ENCODE measurements at regions not wholly inside any gene's neighbourhood (a gene's known extent, or its start where the extent isn't known, plus 50 kb on each side); places are given as distances from the start of the nearest gene placed in this dataset.

GRCh38 chr5:154610321-154611154 lies 132.5 kb upstream of the HAND1 start:
- Histone ChIP-seq H3K79me2 (replicated peaks; ENCODE audit: insufficient read depth) (no peaks in the 10 kb centered on the region), H3F3A (replicated peaks; ENCODE audit: low read depth) (peaks cover 7% of the 10 kb centered on the region; the same call in 1 of the 2 replicates), H3K4me2 (peak overlapping the region; percentile 96), H3K4me1 (ENCODE audit: insufficient read depth) (peaks cover 24% of the 10 kb centered on the region), H3K27me3 (ENCODE audit: insufficient read depth) (peaks cover 71% of the 10 kb centered on the region), H4K20me1 (replicated peaks; ENCODE audit: insufficient read depth) (peaks cover 3% of the 10 kb centered on the region; the same call in 1 of the 2 replicates), H2AFZ (peak overlapping the region; percentile 99), H3K4me3 (peak overlapping the region; percentile 80), H3K27ac (ENCODE audit: low read depth) (no peak overlapping the region), H3K36me3 (ENCODE audit: insufficient read depth) (no peaks in the 10 kb centered on the region), H3K9me2 (ENCODE audit: insufficient read depth) (no peaks in the 10 kb centered on the region)
- H3K27ac Mint-ChIP-seq, result no peak overlapping the region
- H3K27me3 Mint-ChIP-seq (ENCODE audit: insufficient read depth, low read depth, poor library complexity), result peaks cover 53% of the 10 kb centered on the region
- H3K4me1 Mint-ChIP-seq, result peaks cover 17% of the 10 kb centered on the region
- DNase-seq (ENCODE audit: low spot score) (peak; percentile 97), ATAC-seq (peak; percentile 88)
- TF ChIP-seq POLR2AphosphoS5 (IDR thresholded peaks at IDR 0.05; ENCODE audit: low read depth) (no peak), JUNB (IDR thresholded peaks at IDR 0.05; ENCODE audit: unreplicated experiment) (no peak), STAT1 (IDR thresholded peaks at IDR 0.05; ENCODE audit: unreplicated experiment) (no peak), EZH2 (IDR thresholded peaks at IDR 0.05; ENCODE audit: low read depth, unreplicated experiment) (peak; percentile 40), CREB1 (CRISPR knock-in tag; IDR thresholded peaks at IDR 0.05; ENCODE audit: low read depth) (peak; percentile 57; the same call in 1 of the 2 replicates), NANOG (IDR thresholded peaks at IDR 0.05; ENCODE audit: borderline replicate concordance) (no peak), ZNF462 (CRISPR knock-in tag; IDR thresholded peaks at IDR 0.05) (no peak), EZH2phosphoT487 (IDR thresholded peaks at IDR 0.05; ENCODE audit: unreplicated experiment) (no peak), ZNF114 (CRISPR knock-in tag; IDR thresholded peaks at IDR 0.05) (no peak), ZNF331 (CRISPR knock-in tag; IDR thresholded peaks at IDR 0.05; ENCODE audit: low read depth) (no peak), CTCF (conservative IDR thresholded peaks at IDR 0.05; ENCODE audit: low read depth in 2 of 2) (peak; percentile 81 to 100)
- TF ChIP-seq, protein P1, sequence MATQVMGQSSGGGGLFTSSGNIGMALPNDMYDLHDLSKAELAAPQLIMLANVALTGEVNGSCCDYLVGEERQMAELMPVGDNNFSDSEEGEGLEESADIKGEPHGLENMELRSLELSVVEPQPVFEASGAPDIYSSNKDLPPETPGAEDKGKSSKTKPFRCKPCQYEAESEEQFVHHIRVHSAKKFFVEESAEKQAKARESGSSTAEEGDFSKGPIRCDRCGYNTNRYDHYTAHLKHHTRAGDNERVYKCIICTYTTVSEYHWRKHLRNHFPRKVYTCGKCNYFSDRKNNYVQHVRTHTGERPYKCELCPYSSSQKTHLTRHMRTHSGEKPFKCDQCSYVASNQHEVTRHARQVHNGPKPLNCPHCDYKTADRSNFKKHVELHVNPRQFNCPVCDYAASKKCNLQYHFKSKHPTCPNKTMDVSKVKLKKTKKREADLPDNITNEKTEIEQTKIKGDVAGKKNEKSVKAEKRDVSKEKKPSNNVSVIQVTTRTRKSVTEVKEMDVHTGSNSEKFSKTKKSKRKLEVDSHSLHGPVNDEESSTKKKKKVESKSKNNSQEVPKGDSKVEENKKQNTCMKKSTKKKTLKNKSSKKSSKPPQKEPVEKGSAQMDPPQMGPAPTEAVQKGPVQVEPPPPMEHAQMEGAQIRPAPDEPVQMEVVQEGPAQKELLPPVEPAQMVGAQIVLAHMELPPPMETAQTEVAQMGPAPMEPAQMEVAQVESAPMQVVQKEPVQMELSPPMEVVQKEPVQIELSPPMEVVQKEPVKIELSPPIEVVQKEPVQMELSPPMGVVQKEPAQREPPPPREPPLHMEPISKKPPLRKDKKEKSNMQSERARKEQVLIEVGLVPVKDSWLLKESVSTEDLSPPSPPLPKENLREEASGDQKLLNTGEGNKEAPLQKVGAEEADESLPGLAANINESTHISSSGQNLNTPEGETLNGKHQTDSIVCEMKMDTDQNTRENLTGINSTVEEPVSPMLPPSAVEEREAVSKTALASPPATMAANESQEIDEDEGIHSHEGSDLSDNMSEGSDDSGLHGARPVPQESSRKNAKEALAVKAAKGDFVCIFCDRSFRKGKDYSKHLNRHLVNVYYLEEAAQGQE (IDR thresholded peaks at IDR 0.05; ENCODE audit: unreplicated experiment), result no peak
- TF ChIP-seq, protein P2, sequence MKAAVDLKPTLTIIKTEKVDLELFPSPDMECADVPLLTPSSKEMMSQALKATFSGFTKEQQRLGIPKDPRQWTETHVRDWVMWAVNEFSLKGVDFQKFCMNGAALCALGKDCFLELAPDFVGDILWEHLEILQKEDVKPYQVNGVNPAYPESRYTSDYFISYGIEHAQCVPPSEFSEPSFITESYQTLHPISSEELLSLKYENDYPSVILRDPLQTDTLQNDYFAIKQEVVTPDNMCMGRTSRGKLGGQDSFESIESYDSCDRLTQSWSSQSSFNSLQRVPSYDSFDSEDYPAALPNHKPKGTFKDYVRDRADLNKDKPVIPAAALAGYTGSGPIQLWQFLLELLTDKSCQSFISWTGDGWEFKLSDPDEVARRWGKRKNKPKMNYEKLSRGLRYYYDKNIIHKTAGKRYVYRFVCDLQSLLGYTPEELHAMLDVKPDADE (IDR thresholded peaks at IDR 0.05), result no peak
- H3K9me3 Mint-ChIP-seq, result no peaks in the 10 kb centered on the region
- peak overlapping the region; percentile 82 for H3K4me3 Mint-ChIP-seq
- H3K36me3 Mint-ChIP-seq (ENCODE audit: low read depth), result no peaks in the 10 kb centered on the region
